ENCODE measurements at regions not wholly inside any gene's neighbourhood (a gene's known extent, or its start where the extent isn't known, plus 50 kb on each side); places are given as distances from the start of the nearest gene placed in this dataset.

- TF ChIP-seq CTCF (conservative IDR thresholded peaks at IDR 0.05) (no peak), EZH2 (IDR thresholded peaks at IDR 0.05; ENCODE audit: low read depth) (no peak)
These were observed 395.2 kb downstream of the MTX2 start for GRCh38 chr2:176664478-176664877.

Data from PC-9 (cell line).